HEK293T (cell line): ENCODE measurements at regions not wholly inside any gene's neighbourhood (a gene's known extent, or its start where the extent isn't known, plus 50 kb on each side); places are given as distances from the start of the nearest gene placed in this dataset.

Experiments used
- CTCF ChIA-PET: fragments of 350-600 bp; formaldehyde crosslinking; extraction: SDS; loops from one replicate; lab custom pipeline; 2021; ENCODE audit warnings: antibody characterized with exemption, inconsistent platforms; lab: Yijun Ruan, JAX
- POLR2A ChIA-PET: fragments of 350-600 bp; formaldehyde crosslinking; extraction: SDS; loops from one replicate; lab custom pipeline; 2020; ENCODE audit warnings: antibody characterized with exemption, inconsistent platforms; lab: Yijun Ruan, JAX
- DNase-seq: peaks from one replicate; pipeline ENCODE4 v3.0.0; 2012; ENCODE audit warnings: mixed read lengths; ENCODE audit errors: extremely low spot score
- ARNT ChIP-seq: fragments of 450-650 bp; IDR thresholded peaks from 2 replicates; pipeline ENCODE4 v1.6.1; 2017; ENCODE audit warnings: mild to moderate bottlenecking
- BHLHE40 ChIP-seq: fragments of 450-650 bp; IDR thresholded peaks from 2 replicates; pipeline ENCODE4 v1.6.1; 2016; ENCODE audit warnings: mild to moderate bottlenecking, moderate library complexity, borderline replicate concordance
- CTBP1 ChIP-seq: fragments of 450-650 bp; IDR thresholded peaks from 2 replicates; pipeline ENCODE4 v1.6.1; 2016; ENCODE audit warnings: borderline replicate concordance
- ELF4 ChIP-seq: fragments of 450-650 bp; IDR thresholded peaks from 2 replicates; pipeline ENCODE4 v1.6.1; 2017; ENCODE audit warnings: antibody characterized with exemption
- FOXA1 ChIP-seq: fragments of 450-650 bp; IDR thresholded peaks from 2 replicates; pipeline ENCODE4 v1.6.1; 2016; ENCODE audit warnings: mild to moderate bottlenecking
- FOXK2 ChIP-seq: fragments of 450-650 bp; IDR thresholded peaks from 2 replicates; pipeline ENCODE4 v1.6.1; 2016; ENCODE audit warnings: mild to moderate bottlenecking
- FOXM1 ChIP-seq: fragments of 450-650 bp; IDR thresholded peaks from 2 replicates; pipeline ENCODE4 v1.6.1; 2017; ENCODE audit warnings: mild to moderate bottlenecking, borderline replicate concordance
- HDGF ChIP-seq: fragments of 450-650 bp; IDR thresholded peaks from 2 replicates; pipeline ENCODE4 v1.6.1; 2017; ENCODE audit warnings: antibody characterized with exemption, borderline replicate concordance
- L3MBTL2 ChIP-seq: fragments of 450-650 bp; conservative IDR thresholded peaks from 2 replicates; pipeline ENCODE4 v1.6.1; 2016; ENCODE audit warnings: mild to moderate bottlenecking
- LEF1 ChIP-seq: fragments of 450-650 bp; IDR thresholded peaks from 2 replicates; pipeline ENCODE4 v1.6.1; 2017; ENCODE audit warnings: mild to moderate bottlenecking, borderline replicate concordance
- NFRKB ChIP-seq: fragments of 450-650 bp; IDR thresholded peaks from 2 replicates; pipeline ENCODE4 v1.6.1; 2016; ENCODE audit warnings: mild to moderate bottlenecking, moderate library complexity
- SP1 ChIP-seq: fragments of 450-650 bp; IDR thresholded peaks from 2 replicates; pipeline ENCODE4 v1.6.1; 2017
- SUZ12 ChIP-seq: fragments of 450-650 bp; IDR thresholded peaks from 2 replicates; pipeline ENCODE4 v1.6.1; 2016; ENCODE audit warnings: mild to moderate bottlenecking
- TARDBP ChIP-seq: fragments of 450-650 bp; IDR thresholded peaks from 2 replicates; pipeline ENCODE4 v1.6.1; 2016
- ZNF384 ChIP-seq: fragments of 450-650 bp; IDR thresholded peaks from 2 replicates; pipeline ENCODE4 v1.6.1; 2016
- TF ChIP-seq, protein P1 (sequence below): fragments of 450-650 bp; IDR thresholded peaks from 2 replicates; pipeline ENCODE4 v1.6.1; 2016

DNA sequence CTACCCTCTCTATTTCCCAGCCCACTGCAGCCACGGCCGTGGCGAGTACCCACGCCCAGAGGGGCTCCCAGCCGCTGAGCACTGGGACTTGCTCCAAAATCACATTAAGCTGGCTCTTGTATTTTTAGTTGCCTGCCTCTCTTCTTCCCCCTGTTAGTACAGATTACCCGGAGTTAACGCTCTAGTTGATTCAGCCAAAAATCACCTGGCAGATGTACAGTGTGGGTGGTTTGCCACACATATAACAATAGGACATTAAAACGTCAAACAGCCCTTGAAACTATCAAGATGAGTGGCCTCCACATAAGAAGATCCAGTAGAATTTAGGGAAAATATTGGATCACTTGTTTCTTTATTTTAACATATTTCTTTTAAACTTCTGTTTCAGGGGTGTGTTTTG is 268.8 kb upstream of the PRDM1 start:
- ChIA-PET POLR2A (no interaction called here), CTCF (no interaction called here)
- DNase-seq, result no peak
- TF ChIP-seq NFRKB, result no peak
- TF ChIP-seq ZNF384, result no peak
- TF ChIP-seq FOXK2, result no peak
- TF ChIP-seq BHLHE40, result no peak
- TF ChIP-seq ELF4, result no peak
- no peak for TF ChIP-seq FOXA1
- TF ChIP-seq L3MBTL2, result no peak
- no peak for TF ChIP-seq FOXM1
- TF ChIP-seq HDGF, result no peak
- no peak for TF ChIP-seq SP1
- TF ChIP-seq LEF1, result no peak
- TF ChIP-seq TARDBP, result no peak
- TF ChIP-seq, protein P1, sequence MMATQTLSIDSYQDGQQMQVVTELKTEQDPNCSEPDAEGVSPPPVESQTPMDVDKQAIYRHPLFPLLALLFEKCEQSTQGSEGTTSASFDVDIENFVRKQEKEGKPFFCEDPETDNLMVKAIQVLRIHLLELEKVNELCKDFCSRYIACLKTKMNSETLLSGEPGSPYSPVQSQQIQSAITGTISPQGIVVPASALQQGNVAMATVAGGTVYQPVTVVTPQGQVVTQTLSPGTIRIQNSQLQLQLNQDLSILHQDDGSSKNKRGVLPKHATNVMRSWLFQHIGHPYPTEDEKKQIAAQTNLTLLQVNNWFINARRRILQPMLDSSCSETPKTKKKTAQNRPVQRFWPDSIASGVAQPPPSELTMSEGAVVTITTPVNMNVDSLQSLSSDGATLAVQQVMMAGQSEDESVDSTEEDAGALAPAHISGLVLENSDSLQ, result no peak

DNA sequence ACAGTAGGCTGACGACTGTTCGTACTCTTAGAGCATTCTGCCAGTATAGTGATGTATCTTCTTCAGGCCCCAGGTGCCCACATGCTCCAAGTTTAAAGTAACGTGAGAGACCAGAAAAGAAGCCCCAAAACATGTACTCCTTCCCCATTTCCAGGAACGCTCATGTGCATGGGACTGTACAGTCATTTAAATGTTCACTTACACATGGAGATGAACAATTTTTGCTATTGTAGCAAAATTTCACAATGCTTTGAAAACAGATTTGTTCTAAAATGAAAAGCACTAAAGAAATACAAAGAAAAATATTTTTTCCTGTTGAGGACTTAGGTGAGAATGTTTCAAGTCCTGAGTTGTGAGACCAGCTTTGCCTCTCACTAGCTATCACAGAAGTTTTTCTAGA is 269.3 kb upstream of the PRDM1 start:
- CTCF ChIA-PET, result no interaction called here
- no peak for DNase-seq
- TF ChIP-seq ARNT, result no peak
- no peak for TF ChIP-seq ELF4
- no peak for TF ChIP-seq SP1
- no peak for TF ChIP-seq LEF1
- TF ChIP-seq BHLHE40, result no peak
- no peak for TF ChIP-seq CTBP1
- TF ChIP-seq, protein P1, result no peak
- no peak for TF ChIP-seq ZNF384
- no peak for TF ChIP-seq SUZ12
- no peak for TF ChIP-seq HDGF
- no peak for TF ChIP-seq NFRKB
- TF ChIP-seq FOXK2, result no peak
- TF ChIP-seq TARDBP, result no peak
- no peak for TF ChIP-seq L3MBTL2
- TF ChIP-seq FOXM1, result no peak
- TF ChIP-seq FOXA1, result no peak
- POLR2A ChIA-PET, result no interaction called here

DNA sequence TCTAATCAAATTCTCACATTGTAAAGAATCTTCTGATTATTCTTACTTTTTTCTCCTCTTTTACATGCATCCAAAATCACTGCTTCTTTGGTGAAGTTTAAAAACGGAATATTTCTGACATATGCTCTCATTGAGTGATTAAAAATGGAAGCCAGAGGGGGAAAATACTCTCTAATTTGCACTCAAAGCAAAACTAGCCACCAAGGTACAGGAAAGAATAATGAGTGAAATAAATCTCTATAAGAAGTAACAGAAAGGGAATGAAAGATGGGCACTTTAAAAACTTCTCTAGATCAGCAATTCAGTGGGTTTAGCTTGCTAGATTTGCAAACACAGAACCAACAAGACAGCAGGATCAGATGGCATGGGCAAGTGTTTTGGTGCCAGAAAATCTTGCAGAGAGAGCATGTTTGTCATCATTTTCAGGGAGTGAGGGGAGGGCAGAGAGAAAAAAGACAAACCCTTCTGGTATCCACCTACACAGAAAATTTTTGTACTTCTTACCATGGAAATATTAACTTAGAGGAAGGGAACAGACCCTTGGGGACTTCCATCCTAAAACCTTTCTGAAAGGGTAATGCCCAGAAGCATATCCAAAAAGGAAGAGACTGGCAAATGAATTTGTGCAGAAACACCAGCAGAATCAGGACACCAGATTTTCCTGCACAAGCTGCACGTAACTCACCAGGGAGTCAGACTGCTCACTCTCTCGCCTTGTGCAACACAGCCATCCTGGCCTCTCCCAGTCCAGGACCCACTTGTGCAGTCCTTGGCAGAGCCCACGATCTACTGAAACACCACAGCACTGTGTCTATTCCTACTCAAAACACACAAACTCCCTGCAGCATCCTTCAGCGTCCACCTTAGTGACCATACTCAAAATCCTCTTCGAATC is 270.2 kb upstream of the PRDM1 start:
- ChIA-PET CTCF (no interaction called here), POLR2A (no interaction called here)
- TF ChIP-seq ELF4, result no peak
- no peak for TF ChIP-seq TARDBP
- TF ChIP-seq L3MBTL2, result no peak
- TF ChIP-seq FOXM1, result no peak
- TF ChIP-seq NFRKB, result no peak
- no peak for TF ChIP-seq HDGF
- no peak for TF ChIP-seq LEF1
- TF ChIP-seq, protein P1, result no peak
- no peak for TF ChIP-seq SP1
- no peak for TF ChIP-seq BHLHE40
- TF ChIP-seq CTBP1, result no peak
- TF ChIP-seq ZNF384, result no peak
- no peak for TF ChIP-seq FOXA1
- no peak for TF ChIP-seq SUZ12
- no peak for TF ChIP-seq ARNT
- no peak for TF ChIP-seq FOXK2
- DNase-seq, result no peak

DNA sequence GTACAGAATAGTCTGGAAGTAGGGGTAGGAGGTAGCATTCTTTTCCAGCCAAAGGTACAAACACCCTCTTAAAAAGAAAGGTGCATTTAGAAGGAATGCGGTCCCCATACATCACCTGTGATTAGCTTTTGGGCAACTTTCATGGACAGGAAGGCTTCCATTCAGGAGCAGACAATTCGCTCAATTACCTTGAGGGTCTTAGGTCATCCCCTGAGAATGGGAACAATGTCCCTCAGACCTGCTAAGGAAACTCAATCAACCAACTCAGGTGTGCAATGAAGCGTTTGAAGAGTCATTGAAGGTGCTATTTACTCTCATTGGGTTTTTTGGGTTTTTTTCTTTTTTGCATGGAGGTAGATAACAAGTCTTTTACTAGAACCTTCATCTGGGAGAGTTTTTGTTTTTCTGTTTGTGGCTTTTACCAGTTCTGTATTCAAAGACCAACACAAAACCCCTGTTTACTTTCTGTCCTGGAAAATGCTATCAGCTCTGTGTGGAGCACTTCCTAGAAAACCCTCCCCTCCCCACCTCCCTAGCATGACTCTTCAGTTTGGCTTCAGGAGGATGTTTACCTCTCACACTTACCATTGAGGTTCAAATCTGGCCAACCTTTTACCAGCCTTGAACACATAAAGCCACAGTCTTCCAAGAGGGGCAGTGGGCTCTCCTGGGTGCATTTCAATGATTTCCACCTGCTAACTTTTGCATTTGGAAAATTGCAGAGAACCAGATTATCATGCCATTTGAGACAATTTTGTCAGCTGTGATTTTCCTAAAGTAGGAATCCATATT is 271.2 kb upstream of the PRDM1 start:
- POLR2A ChIA-PET, result no interaction called here
- TF ChIP-seq FOXK2, result no peak
- no peak for TF ChIP-seq TARDBP
- TF ChIP-seq SP1, result no peak
- TF ChIP-seq ELF4, result no peak
- TF ChIP-seq L3MBTL2, result no peak
- no peak for TF ChIP-seq NFRKB
- TF ChIP-seq BHLHE40, result no peak
- no peak for TF ChIP-seq HDGF
- TF ChIP-seq SUZ12, result no peak
- CTCF ChIA-PET, result no interaction called here
- no peak for DNase-seq

DNA sequence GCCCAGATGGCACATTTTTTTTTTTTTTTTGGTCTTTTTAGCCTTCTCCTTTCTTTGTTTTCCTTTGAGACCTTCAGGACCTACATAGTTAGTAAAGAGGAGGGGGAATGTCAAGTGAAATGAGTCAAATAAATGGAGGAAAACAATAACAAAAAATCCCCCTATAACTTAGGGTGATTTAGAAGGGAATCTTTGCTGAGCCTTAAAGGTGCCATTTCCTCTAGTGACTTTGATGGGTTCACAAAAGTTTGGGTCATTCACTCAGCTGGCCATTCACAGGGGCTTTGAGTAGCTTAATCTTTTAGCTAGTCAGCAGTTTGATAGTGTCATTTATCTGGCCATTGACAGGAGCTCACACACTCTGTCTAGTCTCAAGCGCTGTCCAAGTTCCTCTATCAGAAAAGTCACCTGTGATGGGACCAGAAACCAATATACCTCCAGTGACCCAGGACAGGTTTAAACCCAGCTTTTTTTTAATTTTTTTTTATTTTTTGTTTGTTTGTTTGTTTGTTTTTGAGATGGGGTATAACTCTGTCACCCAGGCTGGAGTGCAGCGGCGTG is 275.1 kb upstream of the PRDM1 start:
- TF ChIP-seq TARDBP (no peak), ELF4 (no peak), ARNT (no peak), CTBP1 (no peak), LEF1 (no peak), NFRKB (no peak), FOXM1 (no peak)
- TF ChIP-seq, protein P1, result no peak
- ChIA-PET CTCF (interaction anchor here (0.7 kb wide), 1 partner anchor 8 kb away, joined by 5 read pairs; no protein-coding TSS in a partner anchor), POLR2A (interaction anchor here (0.6 kb wide), 1 partner anchor 114 kb away, joined by 3 read pairs; no protein-coding TSS in a partner anchor)
- DNase-seq, result no peak
